Transverse colon (tissue), 4 donors: ENCODE measurements at regions not wholly inside any gene's neighbourhood (a gene's known extent, or its start where the extent isn't known, plus 50 kb on each side); places are given as distances from the start of the nearest gene placed in this dataset.

Experiments
- DNase-seq: peaks from one replicate; pipeline ENCODE4 v3.0.0-alpha.2; 2019
- H3K27ac ChIP-seq, 4 donors: fragments of 200-600 bp; sonication (generic); 2 replicates each; pipeline ENCODE4 v1.5.1; 2016 to 2018; ENCODE audit warnings: inconsistent platforms in 4 of 4
- H3K27me3 ChIP-seq: fragments of 200-600 bp; sonication (generic); 2 replicates; pipeline ENCODE4 v1.5.1; 2017; ENCODE audit warnings: inconsistent platforms
- H3K36me3 ChIP-seq, 4 donors: fragments of 200-600 bp; sonication (generic); 2 replicates each; pipeline ENCODE4 v1.5.1; 2017 to 2019; ENCODE audit warnings: inconsistent platforms in 4 of 4
- H3K4me1 ChIP-seq, 4 donors: fragments of 200-600 bp; sonication (generic); 2 replicates each; pipeline ENCODE4 v1.5.1; 2017 to 2020; ENCODE audit warnings: inconsistent platforms in 4 of 4
- H3K4me3 ChIP-seq, 4 donors: fragments of 200-600 bp; sonication (generic); 1 replicate in 1 of 4; 2 replicates in 3 of 4; pipeline versions ENCODE4 v1.5.1 to v1.6.1; 2017 to 2019; ENCODE audit warnings: inconsistent platforms in 4 of 4
- H3K9me3 ChIP-seq, 2 donors: fragments of 200-600 bp; sonication (generic); 2 replicates each; pipeline ENCODE4 v1.5.1; 2017 to 2019; ENCODE audit warnings: inconsistent platforms in 2 of 2
- EP300 ChIP-seq: sonication (generic); formaldehyde crosslinking; IDR thresholded peaks from one replicate; pipeline ENCODE4 v1.6.1; 2017; ENCODE audit warnings: antibody characterized with exemption, low read depth
- POLR2A ChIP-seq: fragments of 450-650 bp; IDR thresholded peaks from one replicate; pipeline ENCODE4 v1.6.1; 2016; ENCODE audit warnings: antibody characterized with exemption, mild to moderate bottlenecking, moderate library complexity
- POLR2AphosphoS5 ChIP-seq, 3 donors: sonication (generic); formaldehyde crosslinking; IDR thresholded peaks; one replicate each; pipeline ENCODE4 v1.6.1; 2016; ENCODE audit warnings: antibody characterized with exemption in 3 of 3
- WGBS, 2 donors: methylation state at CpG; one replicate each; pipeline ENCODE4 v1.1.5; 2018; ENCODE audit warnings: low coverage in 1 of 2; 5-methylcytosine and 5-hydroxymethylcytosine counted together
- in situ Hi-C, 4 donors: fragments of 200-750 bp; cut with MboI; loops; one replicate each; pipeline versions ENCODE4 v1.15.0 to v1.15.1; 2017; ENCODE audit warnings: low sequenced_read_pairs in 3 of 4, low pct_ligation_motif_present in 1 of 4, low pct_unique_long_range_greater_than_20kb in 1 of 4
- intact Hi-C: fragments of 100-400 bp; cut with DNase I; formaldehyde crosslinking; loops from one replicate; pipeline ENCODE4 v1.15.1; 2023; ENCODE audit warnings: low total_unique reads
- TF ChIP-seq, protein P1 (sequence below), 5 experiments: fragments of 200-600 bp in 3 of 5; fragments of 450-650 bp in 2 of 5; sonication (generic) in 3 of 5; IDR thresholded peaks; 1 replicate in 2 of 5; 2 replicates in 3 of 5; pipeline ENCODE4 v1.5.1; 2016 to 2017; ENCODE audit warnings: antibody characterized with exemption in 5 of 5, inconsistent platforms in 3 of 5, mild to moderate bottlenecking in 2 of 5, moderate library complexity in 1 of 5

- DNase-seq, result no peak
- Histone ChIP-seq H3K4me3 (no peak overlapping the region), H3K27me3 (no peaks in the 10 kb centered on the region), H3K27ac (no peak overlapping the region), H3K36me3 (no peaks in the 10 kb centered on the region), H3K4me1 (no peaks in the 10 kb centered on the region), H3K9me3 (no peaks in the 10 kb centered on the region)
- in situ Hi-C loops, result no loop called here
- 95 to 100% methylated on average over 1 to 2 of the region's 2 CpGs for WGBS, 2 donors
- intact Hi-C loops, result no loop called here
- no peak for TF ChIP-seq POLR2A
- TF ChIP-seq, protein P1, sequence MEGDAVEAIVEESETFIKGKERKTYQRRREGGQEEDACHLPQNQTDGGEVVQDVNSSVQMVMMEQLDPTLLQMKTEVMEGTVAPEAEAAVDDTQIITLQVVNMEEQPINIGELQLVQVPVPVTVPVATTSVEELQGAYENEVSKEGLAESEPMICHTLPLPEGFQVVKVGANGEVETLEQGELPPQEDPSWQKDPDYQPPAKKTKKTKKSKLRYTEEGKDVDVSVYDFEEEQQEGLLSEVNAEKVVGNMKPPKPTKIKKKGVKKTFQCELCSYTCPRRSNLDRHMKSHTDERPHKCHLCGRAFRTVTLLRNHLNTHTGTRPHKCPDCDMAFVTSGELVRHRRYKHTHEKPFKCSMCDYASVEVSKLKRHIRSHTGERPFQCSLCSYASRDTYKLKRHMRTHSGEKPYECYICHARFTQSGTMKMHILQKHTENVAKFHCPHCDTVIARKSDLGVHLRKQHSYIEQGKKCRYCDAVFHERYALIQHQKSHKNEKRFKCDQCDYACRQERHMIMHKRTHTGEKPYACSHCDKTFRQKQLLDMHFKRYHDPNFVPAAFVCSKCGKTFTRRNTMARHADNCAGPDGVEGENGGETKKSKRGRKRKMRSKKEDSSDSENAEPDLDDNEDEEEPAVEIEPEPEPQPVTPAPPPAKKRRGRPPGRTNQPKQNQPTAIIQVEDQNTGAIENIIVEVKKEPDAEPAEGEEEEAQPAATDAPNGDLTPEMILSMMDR (IDR thresholded peaks at IDR 0.05), result no peak
- no peak for TF ChIP-seq POLR2AphosphoS5 (IDR thresholded peaks at IDR 0.05)
- no peak for TF ChIP-seq EP300
These were observed 350.4 kb upstream of the SATB1 start for GRCh38 chr3:18775501-18775900.

DNA sequence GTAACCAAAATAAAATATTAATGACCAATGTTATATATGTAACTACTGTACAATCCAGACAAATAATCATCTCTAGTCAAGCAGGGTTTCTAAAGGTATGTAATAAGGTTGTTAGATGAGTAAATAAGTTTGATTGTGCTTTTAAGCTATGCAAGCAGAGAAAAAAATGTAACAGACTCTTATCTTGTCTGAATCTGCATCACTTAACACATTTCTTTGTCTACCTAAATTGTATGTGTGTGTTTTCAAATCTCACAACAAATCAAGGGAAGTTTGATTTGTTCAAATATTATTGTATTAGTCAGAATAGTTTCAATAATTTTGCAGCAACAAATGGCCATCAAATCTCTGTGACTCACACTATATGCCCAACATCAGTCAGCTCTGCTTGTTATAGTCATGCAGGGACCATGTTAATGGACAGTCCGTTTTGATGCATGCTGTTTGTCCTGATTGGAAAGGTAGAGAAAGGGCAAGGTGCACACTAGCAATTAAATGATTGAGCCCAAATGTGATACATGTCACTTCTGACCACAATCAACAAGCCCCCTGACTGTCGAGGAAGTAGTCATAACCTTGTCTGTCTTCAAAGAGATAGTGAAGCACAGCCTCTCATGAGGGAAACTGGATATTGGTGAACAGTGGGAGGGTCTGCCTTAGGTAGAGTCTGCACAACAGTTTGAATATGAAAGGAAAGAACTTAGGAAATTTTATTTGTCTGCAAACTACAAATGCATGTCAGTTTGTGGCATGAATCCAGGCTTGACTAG, 349.4 kb upstream of the SATB1 start:
- H3K36me3 ChIP-seq, result no peaks in the 10 kb centered on the region
- WGBS, 2 donors, result 39 to 65% methylated on average over 2 of the region's 2 CpGs
- in situ Hi-C loops, result loop anchor here in 2 of 4 donors (25.0 kb wide), 1 partner anchor 212 kb away; no protein-coding TSS in a partner anchor
- H3K27me3 ChIP-seq, result no peaks in the 10 kb centered on the region
- intact Hi-C loops, result no loop called here
- no peak for DNase-seq
- TF ChIP-seq EP300 (no peak), POLR2AphosphoS5 (IDR thresholded peaks at IDR 0.05) (no peak), POLR2A (no peak)
- TF ChIP-seq, protein P1 (IDR thresholded peaks at IDR 0.05), result no peak
- no peak overlapping the region for H3K27ac ChIP-seq
- no peak overlapping the region for H3K4me3 ChIP-seq
- no peaks in the 10 kb centered on the region for H3K4me1 ChIP-seq
- no peaks in the 10 kb centered on the region for H3K9me3 ChIP-seq

DNA sequence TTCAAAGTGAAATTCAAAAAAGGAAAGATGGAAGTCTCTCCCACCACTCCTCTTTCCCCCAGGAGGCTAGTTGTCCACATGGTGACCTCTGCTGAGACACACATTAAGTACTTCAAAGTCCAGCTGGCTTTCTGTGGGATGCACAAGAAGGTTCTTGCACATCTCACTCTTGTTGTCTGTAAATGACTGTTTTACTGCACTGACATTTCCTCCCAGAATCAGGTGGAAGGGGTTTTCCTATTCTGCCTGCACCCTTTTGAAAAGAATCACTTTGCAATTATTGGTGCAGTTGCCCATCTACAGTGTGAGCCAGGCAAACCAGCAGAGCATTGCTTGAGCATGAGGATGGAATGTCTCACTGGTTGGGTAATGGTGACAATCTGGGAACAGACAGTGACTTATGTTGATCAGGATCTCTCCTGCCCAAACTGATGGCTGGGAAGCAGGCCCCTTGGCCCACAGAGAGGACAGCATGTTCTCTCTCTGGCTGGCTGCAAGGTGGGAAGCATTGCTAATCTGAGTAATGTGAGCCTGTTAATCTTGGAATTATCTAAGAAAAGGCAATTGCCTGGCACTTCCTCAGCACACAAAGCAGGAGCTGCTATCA, 347.7 kb upstream of the SATB1 start:
- in situ Hi-C loops (loop anchor here in 2 of 4 donors (25.0 kb wide), 1 partner anchor 211 kb away; no protein-coding TSS in a partner anchor), intact Hi-C loops (no loop called here)
- H3K27ac ChIP-seq, result no peak overlapping the region
- TF ChIP-seq POLR2A, result no peak
- TF ChIP-seq POLR2AphosphoS5 (IDR thresholded peaks at IDR 0.05), result no peak
- no peak for TF ChIP-seq EP300
- TF ChIP-seq, protein P1 (IDR thresholded peaks at IDR 0.05), result no peak
- DNase-seq, result no peak
- no peaks in the 10 kb centered on the region for H3K9me3 ChIP-seq
- H3K27me3 ChIP-seq, result no peaks in the 10 kb centered on the region
- H3K36me3 ChIP-seq, result no peaks in the 10 kb centered on the region
- no peaks in the 10 kb centered on the region for H3K4me1 ChIP-seq
- no peak overlapping the region for H3K4me3 ChIP-seq

GRCh38 chr3:18771931-18772330, 346.8 kb upstream of the SATB1 start:
- no peak overlapping the region for H3K27ac ChIP-seq

More at GRCh38 chr3:18771931-18772330, 346.8 kb upstream of the SATB1 start:
- peaks cover 0 to 6% (median 3%) of the 10 kb centered on the region in 4 donors for H3K4me1 ChIP-seq
- in situ Hi-C loops (loop anchor here in 2 of 4 donors (25.0 kb wide), 1 partner anchor 210 kb away; no protein-coding TSS in a partner anchor), intact Hi-C loops (no loop called here)
- no peaks in the 10 kb centered on the region for H3K27me3 ChIP-seq
- no peaks in the 10 kb centered on the region for H3K36me3 ChIP-seq
- TF ChIP-seq, protein P1 (IDR thresholded peaks at IDR 0.05), result no peak
- no peak for TF ChIP-seq EP300
- no peak for TF ChIP-seq POLR2A
- 72% methylated on average over 1 of the region's 1 CpG; no CpG with 5 or more reads in 1 of the 2 donors for WGBS, 2 donors
- no peak overlapping the region for H3K4me3 ChIP-seq
- H3K9me3 ChIP-seq, result no peaks in the 10 kb centered on the region
- DNase-seq, result no peak
